ENCODE measurements at regions not wholly inside any gene's neighbourhood (a gene's known extent, or its start where the extent isn't known, plus 50 kb on each side); places are given as distances from the start of the nearest gene placed in this dataset.

DNA sequence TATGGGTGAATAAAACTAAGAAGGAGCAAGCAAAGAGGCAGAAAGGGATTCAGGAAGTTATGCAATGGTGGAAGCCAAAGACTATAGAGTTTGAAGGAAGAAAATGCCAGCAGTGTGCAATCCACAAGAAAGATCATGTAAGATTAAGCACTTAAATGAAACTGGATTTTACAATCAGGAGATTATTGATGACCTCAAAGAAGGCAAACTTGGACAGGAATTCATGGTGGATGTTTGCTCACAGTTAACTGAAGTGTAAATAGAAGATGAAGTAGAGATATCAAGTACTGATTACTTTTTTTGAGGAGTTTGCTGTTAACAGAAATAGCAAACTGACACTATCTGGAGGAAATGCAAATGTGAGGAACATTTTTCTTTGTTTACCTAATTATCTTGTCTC is 308.9 kb downstream of the RND3 start:
- TF ChIP-seq, protein P1, sequence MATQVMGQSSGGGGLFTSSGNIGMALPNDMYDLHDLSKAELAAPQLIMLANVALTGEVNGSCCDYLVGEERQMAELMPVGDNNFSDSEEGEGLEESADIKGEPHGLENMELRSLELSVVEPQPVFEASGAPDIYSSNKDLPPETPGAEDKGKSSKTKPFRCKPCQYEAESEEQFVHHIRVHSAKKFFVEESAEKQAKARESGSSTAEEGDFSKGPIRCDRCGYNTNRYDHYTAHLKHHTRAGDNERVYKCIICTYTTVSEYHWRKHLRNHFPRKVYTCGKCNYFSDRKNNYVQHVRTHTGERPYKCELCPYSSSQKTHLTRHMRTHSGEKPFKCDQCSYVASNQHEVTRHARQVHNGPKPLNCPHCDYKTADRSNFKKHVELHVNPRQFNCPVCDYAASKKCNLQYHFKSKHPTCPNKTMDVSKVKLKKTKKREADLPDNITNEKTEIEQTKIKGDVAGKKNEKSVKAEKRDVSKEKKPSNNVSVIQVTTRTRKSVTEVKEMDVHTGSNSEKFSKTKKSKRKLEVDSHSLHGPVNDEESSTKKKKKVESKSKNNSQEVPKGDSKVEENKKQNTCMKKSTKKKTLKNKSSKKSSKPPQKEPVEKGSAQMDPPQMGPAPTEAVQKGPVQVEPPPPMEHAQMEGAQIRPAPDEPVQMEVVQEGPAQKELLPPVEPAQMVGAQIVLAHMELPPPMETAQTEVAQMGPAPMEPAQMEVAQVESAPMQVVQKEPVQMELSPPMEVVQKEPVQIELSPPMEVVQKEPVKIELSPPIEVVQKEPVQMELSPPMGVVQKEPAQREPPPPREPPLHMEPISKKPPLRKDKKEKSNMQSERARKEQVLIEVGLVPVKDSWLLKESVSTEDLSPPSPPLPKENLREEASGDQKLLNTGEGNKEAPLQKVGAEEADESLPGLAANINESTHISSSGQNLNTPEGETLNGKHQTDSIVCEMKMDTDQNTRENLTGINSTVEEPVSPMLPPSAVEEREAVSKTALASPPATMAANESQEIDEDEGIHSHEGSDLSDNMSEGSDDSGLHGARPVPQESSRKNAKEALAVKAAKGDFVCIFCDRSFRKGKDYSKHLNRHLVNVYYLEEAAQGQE (IDR thresholded peaks at IDR 0.05; ENCODE audit: low read depth, low read length) = no peak
- TF ChIP-seq NFIC (IDR thresholded peaks at IDR 0.05; ENCODE audit: borderline replicate concordance) (no peak), EP300 (IDR thresholded peaks at IDR 0.05; ENCODE audit: borderline replicate concordance in 1 of 2, low read depth in 1 of 2, low read length in 1 of 2) (no peak), RXRA (IDR thresholded peaks at IDR 0.05; ENCODE audit: borderline replicate concordance, low read depth) (no peak), MEF2A (IDR thresholded peaks at IDR 0.05; ENCODE audit: borderline replicate concordance, low read depth) (no peak), SIN3A (IDR thresholded peaks at IDR 0.05; ENCODE audit: borderline replicate concordance, low read depth, low read length) (no peak), TAF1 (IDR thresholded peaks at IDR 0.05; ENCODE audit: borderline replicate concordance, low read depth, low read length) (no peak), FOXM1 (IDR thresholded peaks at IDR 0.05; ENCODE audit: low read depth) (no peak), YY1 (IDR thresholded peaks at IDR 0.05; ENCODE audit: low read depth) (no peak)
- TF ChIP-seq, protein P2, sequence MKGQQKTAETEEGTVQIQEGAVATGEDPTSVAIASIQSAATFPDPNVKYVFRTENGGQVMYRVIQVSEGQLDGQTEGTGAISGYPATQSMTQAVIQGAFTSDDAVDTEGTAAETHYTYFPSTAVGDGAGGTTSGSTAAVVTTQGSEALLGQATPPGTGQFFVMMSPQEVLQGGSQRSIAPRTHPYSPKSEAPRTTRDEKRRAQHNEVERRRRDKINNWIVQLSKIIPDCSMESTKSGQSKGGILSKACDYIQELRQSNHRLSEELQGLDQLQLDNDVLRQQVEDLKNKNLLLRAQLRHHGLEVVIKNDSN (IDR thresholded peaks at IDR 0.05; ENCODE audit: borderline replicate concordance, low read depth) = no peak
- TF ChIP-seq, protein P3, sequence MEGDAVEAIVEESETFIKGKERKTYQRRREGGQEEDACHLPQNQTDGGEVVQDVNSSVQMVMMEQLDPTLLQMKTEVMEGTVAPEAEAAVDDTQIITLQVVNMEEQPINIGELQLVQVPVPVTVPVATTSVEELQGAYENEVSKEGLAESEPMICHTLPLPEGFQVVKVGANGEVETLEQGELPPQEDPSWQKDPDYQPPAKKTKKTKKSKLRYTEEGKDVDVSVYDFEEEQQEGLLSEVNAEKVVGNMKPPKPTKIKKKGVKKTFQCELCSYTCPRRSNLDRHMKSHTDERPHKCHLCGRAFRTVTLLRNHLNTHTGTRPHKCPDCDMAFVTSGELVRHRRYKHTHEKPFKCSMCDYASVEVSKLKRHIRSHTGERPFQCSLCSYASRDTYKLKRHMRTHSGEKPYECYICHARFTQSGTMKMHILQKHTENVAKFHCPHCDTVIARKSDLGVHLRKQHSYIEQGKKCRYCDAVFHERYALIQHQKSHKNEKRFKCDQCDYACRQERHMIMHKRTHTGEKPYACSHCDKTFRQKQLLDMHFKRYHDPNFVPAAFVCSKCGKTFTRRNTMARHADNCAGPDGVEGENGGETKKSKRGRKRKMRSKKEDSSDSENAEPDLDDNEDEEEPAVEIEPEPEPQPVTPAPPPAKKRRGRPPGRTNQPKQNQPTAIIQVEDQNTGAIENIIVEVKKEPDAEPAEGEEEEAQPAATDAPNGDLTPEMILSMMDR (IDR thresholded peaks at IDR 0.05) = no peak
- TF ChIP-seq, protein P4, sequence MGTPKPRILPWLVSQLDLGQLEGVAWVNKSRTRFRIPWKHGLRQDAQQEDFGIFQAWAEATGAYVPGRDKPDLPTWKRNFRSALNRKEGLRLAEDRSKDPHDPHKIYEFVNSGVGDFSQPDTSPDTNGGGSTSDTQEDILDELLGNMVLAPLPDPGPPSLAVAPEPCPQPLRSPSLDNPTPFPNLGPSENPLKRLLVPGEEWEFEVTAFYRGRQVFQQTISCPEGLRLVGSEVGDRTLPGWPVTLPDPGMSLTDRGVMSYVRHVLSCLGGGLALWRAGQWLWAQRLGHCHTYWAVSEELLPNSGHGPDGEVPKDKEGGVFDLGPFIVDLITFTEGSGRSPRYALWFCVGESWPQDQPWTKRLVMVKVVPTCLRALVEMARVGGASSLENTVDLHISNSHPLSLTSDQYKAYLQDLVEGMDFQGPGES (IDR thresholded peaks at IDR 0.05; ENCODE audit: low read depth, low read length) = no peak
- TF ChIP-seq, protein P5, sequence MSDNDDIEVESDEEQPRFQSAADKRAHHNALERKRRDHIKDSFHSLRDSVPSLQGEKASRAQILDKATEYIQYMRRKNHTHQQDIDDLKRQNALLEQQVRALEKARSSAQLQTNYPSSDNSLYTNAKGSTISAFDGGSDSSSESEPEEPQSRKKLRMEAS (IDR thresholded peaks at IDR 0.05; ENCODE audit: low read depth) = no peak
- TF ChIP-seq, protein P6, sequence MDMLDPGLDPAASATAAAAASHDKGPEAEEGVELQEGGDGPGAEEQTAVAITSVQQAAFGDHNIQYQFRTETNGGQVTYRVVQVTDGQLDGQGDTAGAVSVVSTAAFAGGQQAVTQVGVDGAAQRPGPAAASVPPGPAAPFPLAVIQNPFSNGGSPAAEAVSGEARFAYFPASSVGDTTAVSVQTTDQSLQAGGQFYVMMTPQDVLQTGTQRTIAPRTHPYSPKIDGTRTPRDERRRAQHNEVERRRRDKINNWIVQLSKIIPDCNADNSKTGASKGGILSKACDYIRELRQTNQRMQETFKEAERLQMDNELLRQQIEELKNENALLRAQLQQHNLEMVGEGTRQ (IDR thresholded peaks at IDR 0.05; ENCODE audit: borderline replicate concordance, low read depth, low read length) = no peak
- Histone ChIP-seq H3K79me2 (ENCODE audit: insufficient read depth) (no peaks in the 10 kb centered on the region), H2AFZ (ENCODE audit: low read depth) (no peak overlapping the region), H3K27me3 (ENCODE audit: insufficient read depth) (no peaks in the 10 kb centered on the region), H4K20me1 (ENCODE audit: insufficient read depth) (no peaks in the 10 kb centered on the region), H3K9ac (no peak overlapping the region), H3K4me2 (no peak overlapping the region), H3F3A (replicated peaks; ENCODE audit: insufficient read depth) (no peaks in the 10 kb centered on the region), H3K27ac (ENCODE audit: low read depth in 2 of 2, low read length in 1 of 2) (no peak overlapping the region), H3K9me3 (no peaks in the 10 kb centered on the region), H3K4me3 (ENCODE audit: low read depth in 2 of 2, low read length in 1 of 2) (no peak overlapping the region), H3K4me1 (ENCODE audit: control insufficient read depth in 1 of 2, insufficient read depth in 2 of 2, low read depth in 1 of 2, low read length in 1 of 2) (no peaks in the 10 kb centered on the region; a peak in 1 of 4 replicates), H3K36me3 (replicated peaks in 1 of 2; ENCODE audit: control insufficient read depth in 1 of 2, insufficient read depth in 2 of 2, low read length in 1 of 2) (no peaks in the 10 kb centered on the region), H3K9me2 (no peaks in the 10 kb centered on the region)
- ChIA-PET POLR2A (no interaction called here), CTCF (no interaction called here)
- no peak for DNase-seq
